HUES48 (cell line): ENCODE measurements at regions not wholly inside any gene's neighbourhood (a gene's known extent, or its start where the extent isn't known, plus 50 kb on each side); places are given as distances from the start of the nearest gene placed in this dataset.

ENCODE experiments used
- H3K27ac ChIP-seq: one replicate; pipeline ENCODE4 v1.7.0; 2013; ENCODE audit warnings: low read depth, low read length, inconsistent platforms
- H3K27me3 ChIP-seq: 2 replicates; pipeline ENCODE4 v1.6.1; 2013; ENCODE audit warnings: mild to moderate bottlenecking, low read length; ENCODE audit not compliant: control insufficient read depth, insufficient read depth
- H3K36me3 ChIP-seq: 2 replicates; pipeline ENCODE4 v1.6.1; 2013; ENCODE audit warnings: low read length; ENCODE audit not compliant: control insufficient read depth, insufficient read depth
- H3K4me1 ChIP-seq: 2 replicates; pipeline ENCODE4 v1.6.1; 2013; ENCODE audit warnings: mild to moderate bottlenecking, low read length; ENCODE audit not compliant: control insufficient read depth, insufficient read depth
- H3K4me3 ChIP-seq: 2 replicates; pipeline ENCODE4 v1.5.1; 2013; ENCODE audit warnings: mild to moderate bottlenecking, low read depth, low read length
- H3K9ac ChIP-seq: 2 replicates; pipeline ENCODE4 v1.6.1; 2013; ENCODE audit warnings: mild to moderate bottlenecking, low read depth, low read length, moderate library complexity
- H3K9me3 ChIP-seq: 2 replicates; pipeline ENCODE4 v1.6.1; 2013; ENCODE audit warnings: low read length; ENCODE audit not compliant: control insufficient read depth, insufficient read depth

DNA sequence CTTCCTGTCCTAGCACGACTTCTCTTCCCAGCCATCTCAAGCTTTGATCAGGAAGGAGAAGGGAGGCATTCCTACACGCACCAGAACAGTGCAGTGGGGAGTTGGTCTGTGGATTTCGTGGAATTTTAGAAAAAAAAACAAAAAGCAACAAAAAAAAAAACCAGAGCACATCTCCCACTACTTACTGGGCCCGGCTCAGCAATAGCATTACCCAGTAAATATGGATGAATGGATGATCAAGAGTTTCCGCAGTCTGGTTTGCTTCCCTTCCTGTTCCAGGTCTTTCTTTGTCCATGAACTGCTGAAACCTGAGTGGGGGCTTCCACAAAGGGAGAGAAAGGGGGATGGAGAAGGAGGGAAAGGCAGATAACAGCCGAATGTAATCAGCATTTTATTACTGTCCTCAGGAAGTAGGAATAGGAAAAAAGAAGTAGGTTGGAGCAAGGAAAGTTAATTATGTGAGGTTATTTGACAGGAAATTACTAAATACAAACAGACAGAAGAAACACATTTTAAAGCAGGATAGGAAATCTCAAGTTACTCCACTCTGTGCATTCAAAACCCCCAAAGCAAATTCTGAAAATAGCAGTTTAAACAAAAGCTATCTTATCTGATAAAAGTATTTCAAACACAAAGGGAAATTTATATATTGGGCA is 349.0 kb downstream of the PRL start:
- no peak overlapping the region for H3K27ac ChIP-seq
- peaks cover 20% of the 10 kb centered on the region for H3K4me1 ChIP-seq
- no peaks in the 10 kb centered on the region for H3K36me3 ChIP-seq

DNA sequence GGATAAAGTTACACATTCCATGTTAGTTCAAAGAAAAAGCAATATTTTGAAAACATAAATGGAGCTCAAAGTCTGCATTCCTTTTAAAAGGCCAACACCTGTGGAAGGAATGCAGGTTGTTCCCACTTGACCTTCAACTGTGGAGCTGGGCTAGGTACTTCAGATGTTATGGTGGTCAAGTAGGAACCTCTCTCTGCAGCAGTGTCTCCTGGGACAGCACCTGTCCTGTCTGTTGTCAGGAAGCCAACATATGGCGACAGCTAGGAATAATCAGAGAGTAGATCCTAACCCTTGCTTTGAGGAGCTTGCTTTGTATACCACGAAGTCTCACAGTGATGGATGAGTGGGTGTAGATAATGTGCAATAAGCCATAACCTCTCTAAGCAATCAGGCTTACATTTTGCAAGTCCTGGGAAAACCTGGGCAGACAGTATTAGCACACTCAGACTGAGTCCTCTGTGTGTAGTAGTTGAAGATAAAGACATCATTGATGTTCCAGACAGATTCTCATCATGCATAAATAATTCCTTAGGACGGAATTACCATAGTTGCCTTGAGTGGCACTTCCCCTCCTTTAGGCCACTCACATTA is 347.5 kb downstream of the PRL start:
- no peaks in the 10 kb centered on the region for H3K9me3 ChIP-seq
- H3K27ac ChIP-seq = no peak overlapping the region
- peaks cover 20% of the 10 kb centered on the region for H3K4me1 ChIP-seq
- no peak overlapping the region for H3K9ac ChIP-seq
- H3K36me3 ChIP-seq = no peaks in the 10 kb centered on the region
- no peak overlapping the region for H3K4me3 ChIP-seq
- no peaks in the 10 kb centered on the region for H3K27me3 ChIP-seq

More for the DNA sequence above, 349.0 kb downstream of the PRL start:
- H3K4me3 ChIP-seq = no peak overlapping the region
- H3K9ac ChIP-seq = no peak overlapping the region
- no peaks in the 10 kb centered on the region for H3K9me3 ChIP-seq
- no peaks in the 10 kb centered on the region for H3K27me3 ChIP-seq

DNA sequence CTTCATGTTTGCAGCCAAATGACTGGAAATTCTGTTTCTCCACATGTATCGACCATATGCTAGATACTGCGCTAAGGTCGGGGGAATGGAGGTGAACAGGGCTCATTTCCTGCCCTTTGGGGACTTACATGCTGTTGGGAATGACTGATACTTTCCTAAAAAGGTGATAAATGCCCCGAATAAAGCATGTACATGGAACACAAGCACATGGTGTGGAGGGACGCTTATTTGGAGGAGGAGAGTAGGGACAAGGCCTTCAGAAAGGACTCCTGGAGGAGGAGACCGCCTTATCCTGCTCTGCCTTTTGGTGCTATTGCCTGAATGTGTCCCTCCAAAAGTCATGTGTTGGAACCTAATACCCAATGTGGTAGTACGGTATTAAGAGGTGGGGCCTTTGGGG is 344.5 kb downstream of the PRL start:
- Histone ChIP-seq H3K4me1 (peaks cover 23% of the 10 kb centered on the region), H3K9ac (no peak overlapping the region), H3K27me3 (no peaks in the 10 kb centered on the region), H3K36me3 (no peaks in the 10 kb centered on the region), H3K27ac (no peak overlapping the region), H3K9me3 (no peaks in the 10 kb centered on the region), H3K4me3 (no peak overlapping the region)

DNA sequence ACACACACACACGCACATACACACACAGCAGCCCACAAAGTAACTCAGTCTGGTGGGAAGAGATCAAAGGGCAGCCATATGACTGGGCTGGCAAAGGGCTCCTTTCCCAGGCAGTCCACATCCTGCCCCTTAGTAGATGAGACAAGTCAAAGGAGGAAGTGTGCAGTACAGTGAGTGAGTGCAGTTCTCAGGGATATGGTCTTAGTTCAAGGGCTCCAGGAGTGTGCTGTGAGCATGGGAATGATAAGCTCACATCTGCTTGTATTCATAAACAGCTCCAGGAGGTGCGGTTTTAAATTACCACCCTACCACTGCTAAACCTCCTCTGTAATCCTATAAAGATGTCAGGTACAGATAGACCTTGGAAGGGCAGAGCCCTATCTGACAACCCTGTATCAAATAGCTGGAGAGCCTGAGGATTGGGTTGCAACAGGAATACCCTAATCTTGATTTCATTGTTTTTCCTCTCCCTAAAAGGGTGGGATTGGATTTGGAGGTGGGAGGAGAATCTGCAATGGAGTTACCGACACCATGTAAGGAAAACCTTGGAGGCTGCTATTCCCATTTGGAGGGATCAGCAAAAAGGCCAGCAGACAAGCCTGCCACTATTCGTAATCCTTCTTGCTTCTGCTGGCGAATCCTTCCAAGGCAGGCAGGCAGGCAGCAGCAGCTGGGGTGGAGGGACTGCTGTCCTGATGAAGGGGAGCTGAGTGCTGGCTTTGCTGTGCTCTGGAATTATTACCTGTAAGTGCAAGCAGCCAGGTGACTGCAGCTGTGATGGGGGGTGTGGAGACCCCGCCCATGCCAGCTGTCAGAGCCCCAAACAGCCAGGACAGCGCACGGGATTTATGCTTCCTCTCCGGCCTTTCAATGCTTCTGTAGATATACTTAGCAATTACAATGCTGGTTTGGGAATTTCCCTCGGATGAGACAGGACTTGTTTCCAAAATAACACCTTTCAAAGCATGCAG is 342.7 kb downstream of the PRL start:
- Histone ChIP-seq H3K27ac (no peak overlapping the region), H3K9ac (no peak overlapping the region), H3K27me3 (no peaks in the 10 kb centered on the region), H3K36me3 (no peaks in the 10 kb centered on the region), H3K4me3 (no peak overlapping the region), H3K9me3 (no peaks in the 10 kb centered on the region), H3K4me1 (peaks cover 16% of the 10 kb centered on the region)

DNA sequence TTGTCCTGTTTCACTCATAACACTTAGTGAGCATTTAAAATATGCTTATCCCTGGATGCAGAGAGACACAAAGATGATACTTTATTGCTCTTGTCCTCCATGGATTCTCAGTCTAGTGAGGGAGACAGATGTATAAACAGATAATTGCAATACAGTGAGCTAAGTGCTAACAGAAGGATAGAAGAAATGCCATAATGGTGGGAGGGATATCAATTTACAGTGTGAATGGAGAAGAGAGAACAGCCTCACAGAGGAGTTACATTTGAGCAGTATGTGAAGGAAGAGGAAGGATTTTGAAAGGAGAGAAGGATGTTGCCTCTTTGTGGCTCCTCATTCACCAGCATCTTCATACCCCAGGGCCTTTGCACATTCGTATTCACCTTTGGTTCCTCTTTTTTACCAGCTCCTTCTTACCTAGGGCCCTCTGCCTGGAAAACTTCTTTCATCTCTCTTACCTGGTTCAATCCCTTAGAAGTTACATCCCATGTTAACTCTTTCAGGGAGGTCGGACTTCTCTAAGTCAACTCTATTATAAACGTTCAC is 341.7 kb downstream of the PRL start:
- H3K9ac ChIP-seq = no peak overlapping the region
- no peaks in the 10 kb centered on the region for H3K9me3 ChIP-seq
- peaks cover 12% of the 10 kb centered on the region for H3K4me1 ChIP-seq
- no peak overlapping the region for H3K27ac ChIP-seq
- H3K27me3 ChIP-seq = no peaks in the 10 kb centered on the region
- no peaks in the 10 kb centered on the region for H3K36me3 ChIP-seq
- no peak overlapping the region for H3K4me3 ChIP-seq

DNA sequence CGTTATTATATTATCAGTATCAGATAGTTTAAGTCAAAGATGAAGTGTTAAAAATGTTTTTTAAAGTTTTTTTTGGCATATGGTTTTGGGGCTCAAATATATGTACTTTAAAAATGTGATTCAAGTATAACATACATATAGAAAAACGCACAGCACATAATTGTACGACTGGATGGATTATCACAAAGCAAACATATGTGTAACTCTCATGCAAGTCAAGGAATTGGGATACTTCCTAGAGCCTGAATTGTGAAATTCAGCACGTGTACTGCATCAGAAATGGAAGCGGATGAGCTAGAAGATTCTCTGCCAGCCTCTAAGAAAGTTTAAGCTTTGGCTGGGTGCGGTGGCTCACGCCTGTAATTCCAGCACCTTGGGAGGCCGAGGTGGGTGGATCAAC is 340.9 kb downstream of the PRL start:
- Histone ChIP-seq H3K9me3 (no peaks in the 10 kb centered on the region), H3K36me3 (no peaks in the 10 kb centered on the region), H3K4me3 (no peak overlapping the region), H3K27ac (no peak overlapping the region), H3K9ac (no peak overlapping the region), H3K27me3 (no peaks in the 10 kb centered on the region), H3K4me1 (peaks cover 9% of the 10 kb centered on the region; the same call in 1 of the 2 replicates)

DNA sequence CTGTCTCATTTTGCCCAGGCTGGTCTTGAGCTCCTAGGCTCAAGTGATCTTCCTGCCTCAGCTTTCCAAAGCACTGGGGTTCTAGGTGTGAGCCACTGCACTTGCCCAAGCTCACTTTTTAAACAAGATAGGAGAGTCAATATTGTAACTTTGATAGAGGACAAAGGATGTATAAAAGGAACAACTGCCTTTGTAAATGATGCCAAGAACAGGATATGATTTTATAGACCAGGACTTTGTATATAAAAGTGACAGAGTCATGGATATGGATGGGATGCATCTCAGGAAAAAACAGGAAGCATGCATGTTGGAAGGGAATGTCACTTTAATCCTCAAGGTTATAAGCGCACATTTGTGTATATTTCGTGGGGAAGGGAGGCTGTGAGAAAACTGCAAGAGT is 338.4 kb downstream of the PRL start:
- H3K4me1 ChIP-seq = peaks cover 9% of the 10 kb centered on the region; the same call in 1 of the 2 replicates
- H3K9ac ChIP-seq = no peak overlapping the region
- H3K9me3 ChIP-seq = no peaks in the 10 kb centered on the region
- no peaks in the 10 kb centered on the region for H3K27me3 ChIP-seq
- no peak overlapping the region for H3K27ac ChIP-seq
- H3K36me3 ChIP-seq = no peaks in the 10 kb centered on the region
- H3K4me3 ChIP-seq = no peak overlapping the region

DNA sequence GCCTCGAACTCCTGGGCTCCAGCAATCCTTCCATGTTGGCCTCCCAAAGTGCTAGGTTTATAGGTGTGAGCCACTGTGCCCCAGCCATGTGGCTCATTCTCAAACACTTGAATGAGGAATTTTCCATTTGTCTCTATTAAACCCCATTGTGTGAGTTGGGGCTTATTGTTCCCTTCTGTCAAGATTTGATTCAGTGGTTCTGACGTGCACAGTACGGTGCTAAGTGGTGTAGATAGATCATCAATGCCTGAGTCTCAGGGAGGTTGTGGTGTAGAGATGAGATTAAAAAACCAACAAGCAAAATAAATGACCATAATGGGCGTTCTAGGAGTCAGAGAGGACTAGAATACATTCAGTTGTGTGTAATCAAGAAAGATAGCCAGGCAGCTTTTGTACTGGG is 335.6 kb downstream of the PRL start:
- no peaks in the 10 kb centered on the region for H3K27me3 ChIP-seq
- no peak overlapping the region for H3K9ac ChIP-seq
- peaks cover 17% of the 10 kb centered on the region for H3K4me1 ChIP-seq
- no peak overlapping the region for H3K4me3 ChIP-seq
- H3K27ac ChIP-seq = no peak overlapping the region
- H3K9me3 ChIP-seq = no peaks in the 10 kb centered on the region
- no peaks in the 10 kb centered on the region for H3K36me3 ChIP-seq

DNA sequence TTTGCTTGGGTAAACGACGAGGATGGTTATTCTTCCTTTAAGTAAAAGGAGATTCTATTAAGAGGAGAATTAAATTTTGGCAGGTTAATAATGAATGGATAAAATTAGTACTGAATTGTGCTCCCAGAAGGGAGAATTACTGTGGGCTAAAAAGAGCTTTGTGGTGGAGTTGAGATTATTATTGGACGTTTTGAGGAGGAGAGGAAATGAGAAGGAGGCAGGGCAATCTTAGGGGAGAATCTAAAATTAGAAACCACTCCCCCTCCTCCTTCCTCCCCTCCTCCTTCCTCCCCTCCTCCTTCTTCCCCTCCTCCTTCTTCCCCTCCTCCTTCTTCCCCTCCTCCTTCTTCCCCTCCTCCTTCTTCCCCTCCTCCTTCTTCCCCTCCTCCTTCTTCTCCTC is 331.8 kb downstream of the PRL start:
- no peaks in the 10 kb centered on the region for H3K36me3 ChIP-seq
- H3K9ac ChIP-seq = no peak overlapping the region
- H3K27me3 ChIP-seq = no peaks in the 10 kb centered on the region
- H3K27ac ChIP-seq = no peak overlapping the region
- H3K4me1 ChIP-seq = peaks cover 23% of the 10 kb centered on the region
- H3K4me3 ChIP-seq = no peak overlapping the region
- H3K9me3 ChIP-seq = no peaks in the 10 kb centered on the region

DNA sequence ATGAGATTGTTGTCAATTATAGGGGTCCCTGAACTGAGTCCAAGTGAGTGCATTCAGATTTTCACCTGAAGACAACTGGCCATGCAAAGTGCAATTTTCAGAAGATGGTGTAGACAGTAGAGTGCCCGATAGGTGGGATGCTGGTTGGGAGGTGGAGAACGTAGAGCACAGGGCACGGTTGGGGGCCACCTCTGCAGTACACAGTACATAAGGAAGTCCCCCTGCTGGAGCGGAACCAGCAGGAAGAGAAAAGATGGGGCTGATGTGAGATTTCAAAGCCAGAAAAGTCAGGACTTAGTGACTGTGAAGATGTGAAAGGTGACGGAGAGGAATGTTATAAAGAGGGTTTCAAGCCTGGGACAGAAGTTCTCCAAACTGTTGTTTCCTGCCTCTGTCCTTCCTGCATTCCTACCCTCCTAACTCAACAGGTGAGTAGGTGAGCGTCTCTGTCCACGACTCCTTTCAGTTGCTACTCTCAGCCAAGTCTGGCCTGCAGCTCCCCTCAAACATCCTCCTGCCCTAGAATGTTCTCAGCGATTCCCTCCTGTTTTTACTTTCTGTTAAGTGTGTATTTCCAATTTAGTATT is 330.8 kb downstream of the PRL start:
- no peak overlapping the region for H3K27ac ChIP-seq
- H3K9me3 ChIP-seq = no peaks in the 10 kb centered on the region

More for the DNA sequence above, 330.8 kb downstream of the PRL start:
- Histone ChIP-seq H3K36me3 (no peaks in the 10 kb centered on the region), H3K9ac (no peak overlapping the region), H3K27me3 (no peaks in the 10 kb centered on the region), H3K4me3 (no peak overlapping the region), H3K4me1 (peaks cover 27% of the 10 kb centered on the region)
